Gastrocnemius medialis (tissue), 4 donors: ENCODE measurements at regions not wholly inside any gene's neighbourhood (a gene's known extent, or its start where the extent isn't known, plus 50 kb on each side); places are given as distances from the start of the nearest gene placed in this dataset.

Experiments
- ATAC-seq, 2 donors: fragments of 150-250 bp; one replicate each; pipeline ENCODE4 v1.9.1; 2016
- DNase-seq, 2 donors: peaks; one replicate each; pipeline ENCODE4 v3.0.0-alpha.2; 2019
- H3K27ac ChIP-seq, 4 donors: fragments of 200-600 bp; sonication (generic); 1 replicate in 1 of 4; 2 replicates in 3 of 4; pipeline ENCODE4 v1.5.1; 2016 to 2018; ENCODE audit warnings: mild to moderate bottlenecking in 2 of 4, moderate library complexity in 1 of 4
- H3K27me3 ChIP-seq, 3 donors: fragments of 200-600 bp; sonication (generic) in 2 of 3; 1 replicate in 1 of 3; 2 replicates in 2 of 3; pipeline versions ENCODE4 v1.5.1 to v1.6.0; 2016 to 2019; ENCODE audit warnings: mild to moderate bottlenecking in 1 of 3, moderate library complexity in 1 of 3
- H3K36me3 ChIP-seq, 2 donors: fragments of 200-600 bp; sonication (generic) in 1 of 2; one replicate each; pipeline ENCODE4 v1.5.1; 2017 to 2018
- H3K4me1 ChIP-seq, 2 donors: fragments of 200-600 bp; sonication (generic) in 1 of 2; one replicate each; pipeline ENCODE4 v1.5.1; 2016 to 2017; ENCODE audit warnings: mild to moderate bottlenecking in 2 of 2
- H3K4me3 ChIP-seq, 4 donors: fragments of 200-600 bp; sonication (generic) in 3 of 4; 1 replicate in 1 of 4; 2 replicates in 3 of 4; pipeline ENCODE4 v1.5.1; 2016 to 2019; ENCODE audit warnings: mild to moderate bottlenecking in 2 of 4
- H3K9me3 ChIP-seq, 3 donors: fragments of 200-600 bp; sonication (generic) in 2 of 3; 1 replicate in 1 of 3; 2 replicates in 2 of 3; pipeline ENCODE4 v1.5.1; 2016 to 2019
- POLR2A ChIP-seq, 2 donors: fragments of 450-650 bp; IDR thresholded peaks; one replicate each; pipeline ENCODE4 v1.6.1; 2017; ENCODE audit warnings: antibody characterized with exemption in 2 of 2, mild to moderate bottlenecking in 2 of 2, moderate library complexity in 2 of 2
- in situ Hi-C, 4 donors: fragments of 200-750 bp; cut with MboI; loops; one replicate each; pipeline versions ENCODE4 v1.15.0 to v1.8.0; 2017; ENCODE audit warnings: low sequenced_read_pairs in 4 of 4
- intact Hi-C: fragments of 100-400 bp; cut with DNase I; formaldehyde crosslinking; loops from one replicate; pipeline ENCODE4 v1.15.1; 2023; ENCODE audit warnings: low total_unique reads
- TF ChIP-seq, protein P1 (sequence below), 5 experiments: fragments of 450-650 bp in 3 of 5; fragments of 200-600 bp in 2 of 5; sonication (generic) in 2 of 5; IDR thresholded peaks in 4 of 5; conservative IDR thresholded peaks in 1 of 5; 1 replicate in 4 of 5; 2 replicates in 1 of 5; pipeline ENCODE4 v1.5.1; 2016 to 2019; ENCODE audit warnings: antibody characterized with exemption in 5 of 5, mild to moderate bottlenecking in 3 of 5, moderate library complexity in 3 of 5

DNA sequence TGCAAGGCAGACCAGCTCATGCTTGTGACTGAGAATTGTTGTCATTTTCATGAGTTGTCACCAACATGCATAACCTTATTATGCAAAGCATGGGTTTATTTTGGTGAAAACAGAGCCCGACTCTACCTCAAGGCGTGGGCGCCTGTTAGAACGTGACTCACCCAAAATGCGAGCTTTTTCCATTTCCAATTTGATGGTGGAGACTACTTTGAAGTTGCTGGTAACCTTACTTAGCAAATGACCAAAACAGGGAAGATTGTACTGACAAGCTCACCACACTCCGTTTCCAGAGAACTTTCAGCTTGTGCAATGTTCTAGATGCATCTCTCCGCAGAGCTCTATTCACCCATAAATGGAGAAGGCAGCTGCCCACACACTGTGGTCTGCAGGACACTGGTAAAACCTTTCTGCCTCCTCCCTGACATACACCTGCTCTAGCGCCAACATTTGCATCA, 284.5 kb downstream of the MAF start:
- H3K36me3 ChIP-seq: no peaks in the 10 kb centered on the region
- in situ Hi-C loops (no loop called here), intact Hi-C loops (no loop called here)
- no peak for DNase-seq
- no peak overlapping the region for H3K4me3 ChIP-seq
- no peak for ATAC-seq
- H3K27me3 ChIP-seq: no peaks in the 10 kb centered on the region
- no peak for TF ChIP-seq POLR2A (IDR thresholded peaks at IDR 0.05)
- TF ChIP-seq, protein P1, sequence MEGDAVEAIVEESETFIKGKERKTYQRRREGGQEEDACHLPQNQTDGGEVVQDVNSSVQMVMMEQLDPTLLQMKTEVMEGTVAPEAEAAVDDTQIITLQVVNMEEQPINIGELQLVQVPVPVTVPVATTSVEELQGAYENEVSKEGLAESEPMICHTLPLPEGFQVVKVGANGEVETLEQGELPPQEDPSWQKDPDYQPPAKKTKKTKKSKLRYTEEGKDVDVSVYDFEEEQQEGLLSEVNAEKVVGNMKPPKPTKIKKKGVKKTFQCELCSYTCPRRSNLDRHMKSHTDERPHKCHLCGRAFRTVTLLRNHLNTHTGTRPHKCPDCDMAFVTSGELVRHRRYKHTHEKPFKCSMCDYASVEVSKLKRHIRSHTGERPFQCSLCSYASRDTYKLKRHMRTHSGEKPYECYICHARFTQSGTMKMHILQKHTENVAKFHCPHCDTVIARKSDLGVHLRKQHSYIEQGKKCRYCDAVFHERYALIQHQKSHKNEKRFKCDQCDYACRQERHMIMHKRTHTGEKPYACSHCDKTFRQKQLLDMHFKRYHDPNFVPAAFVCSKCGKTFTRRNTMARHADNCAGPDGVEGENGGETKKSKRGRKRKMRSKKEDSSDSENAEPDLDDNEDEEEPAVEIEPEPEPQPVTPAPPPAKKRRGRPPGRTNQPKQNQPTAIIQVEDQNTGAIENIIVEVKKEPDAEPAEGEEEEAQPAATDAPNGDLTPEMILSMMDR (IDR thresholded peaks at IDR 0.05 in 4 of 5, conservative IDR thresholded peaks at IDR 0.05 in 1 of 5): no peak
- H3K27ac ChIP-seq: no peak overlapping the region
- H3K4me1 ChIP-seq: peaks cover 14 to 19% of the 10 kb centered on the region in 2 donors
- H3K9me3 ChIP-seq: no peaks in the 10 kb centered on the region

DNA sequence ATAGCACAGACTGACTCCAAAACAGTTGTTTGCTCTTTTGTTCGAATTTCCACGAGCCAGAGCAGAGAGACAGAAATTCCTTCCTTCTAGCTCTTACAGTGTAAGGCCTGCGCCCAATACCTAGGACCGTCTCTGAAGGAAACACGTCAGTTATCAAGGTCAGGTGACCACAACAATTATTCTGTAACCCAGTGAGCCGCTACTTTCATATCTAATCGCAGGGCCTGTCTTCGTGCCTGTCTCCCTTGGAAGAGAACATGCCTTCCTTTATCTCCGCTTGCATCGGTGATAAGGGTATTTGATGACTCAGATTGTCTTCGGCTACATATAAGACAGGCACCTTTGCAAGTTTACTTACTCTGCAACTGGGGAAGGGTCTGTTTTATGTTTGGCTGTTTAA, 288.0 kb downstream of the MAF start:
- H3K27me3 ChIP-seq: no peaks in the 10 kb centered on the region
- TF ChIP-seq, protein P1 (IDR thresholded peaks at IDR 0.05 in 4 of 5, conservative IDR thresholded peaks at IDR 0.05 in 1 of 5): no peak
- TF ChIP-seq POLR2A (IDR thresholded peaks at IDR 0.05): no peak

DNA sequence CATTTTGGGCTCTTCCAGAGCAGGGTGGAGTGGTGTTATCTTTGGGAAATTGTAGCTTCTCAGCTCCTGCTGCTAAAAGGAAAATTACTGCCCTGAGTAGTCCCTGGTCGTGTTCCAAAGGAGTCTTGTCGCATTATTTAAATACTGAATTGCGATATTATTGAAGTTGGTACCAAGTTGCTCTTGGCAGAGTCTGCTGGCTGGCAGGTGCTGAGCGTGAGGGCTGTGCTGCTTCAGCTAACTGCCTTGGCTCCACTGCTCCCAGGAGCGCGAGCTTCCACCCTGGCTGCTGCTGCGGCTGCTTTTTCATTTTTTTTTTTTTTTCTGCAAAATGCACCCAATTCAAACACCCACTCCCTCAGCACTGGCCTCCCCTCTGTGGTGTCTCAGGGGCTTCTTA, 289.8 kb downstream of the MAF start:
- TF ChIP-seq, protein P1 (IDR thresholded peaks at IDR 0.05 in 4 of 5, conservative IDR thresholded peaks at IDR 0.05 in 1 of 5): no peak
- no peak for TF ChIP-seq POLR2A (IDR thresholded peaks at IDR 0.05)
- Histone ChIP-seq H3K9me3 (no peaks in the 10 kb centered on the region), H3K36me3 (no peaks in the 10 kb centered on the region), H3K27me3 (no peaks in the 10 kb centered on the region), H3K27ac (no peak overlapping the region), H3K4me1 (no peaks in the 10 kb centered on the region), H3K4me3 (no peak overlapping the region)
- in situ Hi-C loops: no loop called here
- intact Hi-C loops: no loop called here
- DNase-seq: no peak
- no peak for ATAC-seq

More for the DNA sequence above, 288.0 kb downstream of the MAF start:
- no peak overlapping the region for H3K4me3 ChIP-seq
- H3K4me1 ChIP-seq: no peaks in the 10 kb centered on the region
- no peak overlapping the region for H3K27ac ChIP-seq
- intact Hi-C loops: no loop called here
- H3K36me3 ChIP-seq: no peaks in the 10 kb centered on the region
- DNase-seq (no peak), ATAC-seq (no peak)
- H3K9me3 ChIP-seq: no peaks in the 10 kb centered on the region
- in situ Hi-C loops: no loop called here

DNA sequence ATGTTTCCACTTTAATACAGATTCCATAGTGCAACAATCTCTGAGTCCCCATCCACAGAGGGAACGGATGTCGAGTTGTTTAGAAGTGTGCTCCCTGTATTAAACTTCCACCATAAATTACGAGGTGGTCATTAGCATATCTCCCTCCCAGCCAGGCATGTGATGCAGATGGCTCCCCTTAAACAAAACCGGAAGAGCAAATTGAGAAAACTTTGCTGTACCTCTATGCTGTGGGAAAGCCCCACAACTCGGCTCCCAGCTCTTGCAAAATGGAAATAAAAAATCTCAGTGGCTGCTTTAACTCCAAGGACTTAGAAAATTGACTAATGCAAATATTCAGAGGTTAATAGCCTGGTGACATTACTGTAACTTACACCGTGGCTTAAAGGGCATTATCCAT, 290.9 kb downstream of the MAF start:
- H3K27me3 ChIP-seq: no peaks in the 10 kb centered on the region
- DNase-seq (no peak), ATAC-seq (no peak)
- intact Hi-C loops (no loop called here), in situ Hi-C loops (no loop called here)
- TF ChIP-seq, protein P1 (IDR thresholded peaks at IDR 0.05 in 4 of 5, conservative IDR thresholded peaks at IDR 0.05 in 1 of 5): no peak
- no peak for TF ChIP-seq POLR2A (IDR thresholded peaks at IDR 0.05)
- H3K36me3 ChIP-seq: no peaks in the 10 kb centered on the region
- H3K9me3 ChIP-seq: no peaks in the 10 kb centered on the region
- no peak overlapping the region for H3K4me3 ChIP-seq
- H3K4me1 ChIP-seq: no peaks in the 10 kb centered on the region
- H3K27ac ChIP-seq: no peak overlapping the region

DNA sequence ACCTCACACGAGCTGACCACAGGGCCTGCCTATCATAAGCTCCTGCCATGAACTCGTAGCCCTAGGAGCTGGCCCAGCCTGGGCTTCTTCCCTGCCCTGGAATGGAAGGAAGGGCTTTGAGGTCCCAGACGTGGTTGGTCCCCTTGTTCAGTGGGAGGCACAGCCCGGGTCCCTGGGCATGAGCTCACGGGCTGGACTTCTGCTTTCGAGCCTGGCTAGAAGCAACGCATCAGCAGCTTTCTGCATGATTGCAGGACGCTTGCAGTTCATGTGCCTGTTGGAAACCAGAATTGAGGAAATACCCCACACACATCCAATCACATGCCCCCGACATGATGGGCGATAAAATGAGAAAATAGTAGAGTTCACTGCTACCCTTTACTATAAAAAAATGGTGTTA, 293.3 kb downstream of the MAF start:
- intact Hi-C loops (no loop called here), in situ Hi-C loops (no loop called here)
- Histone ChIP-seq H3K27me3 (no peaks in the 10 kb centered on the region), H3K27ac (no peak overlapping the region), H3K4me3 (no peak overlapping the region), H3K4me1 (no peaks in the 10 kb centered on the region), H3K36me3 (no peaks in the 10 kb centered on the region), H3K9me3 (no peaks in the 10 kb centered on the region)
- no peak for TF ChIP-seq POLR2A (IDR thresholded peaks at IDR 0.05)
- TF ChIP-seq, protein P1 (IDR thresholded peaks at IDR 0.05 in 4 of 5, conservative IDR thresholded peaks at IDR 0.05 in 1 of 5): no peak
- DNase-seq (peak; percentile 26 to 46), ATAC-seq (no peak)
